GM12878 (cell line): ENCODE measurements at regions not wholly inside any gene's neighbourhood (a gene's known extent, or its start where the extent isn't known, plus 50 kb on each side); places are given as distances from the start of the nearest gene placed in this dataset.

Experiments used
- ATAC-seq: fragments of 200-7000 bp; cut with Tn5 transposase; 3 replicates; pipeline ENCODE4 v1.9.1; 2020; ENCODE audit warnings: mild to moderate bottlenecking, moderate library complexity
- BruUV-seq: library from RNA; stranded (reverse); fragments of 400-500 nt; replicated peaks from 2 replicates; lab custom pipeline; 2021; lab: Mats Ljungman, UMichigan
- CTCF ChIA-PET: fragments of 300-600 bp; sonication (Branson Sonifier 250); formaldehyde crosslinking; extraction: SDS; loops from one replicate; lab custom pipeline; 2021; ENCODE audit warnings: inconsistent platforms; lab: Yijun Ruan, JAX
- POLR2A ChIA-PET: fragments of 350-600 bp; formaldehyde crosslinking; extraction: SDS; loops from one replicate; lab custom pipeline; 2021; ENCODE audit warnings: inconsistent platforms; lab: Charles Lee
- RAD21 ChIA-PET: fragments of 300-600 bp; sonication (Branson Sonifier 250); formaldehyde crosslinking; loops from one replicate; lab custom pipeline; 2023; ENCODE audit warnings: antibody characterized with exemption; ENCODE audit not compliant: unreplicated experiment; lab: Charles Lee
- SMC1A ChIA-PET: fragments of 300-600 bp; sonication (Branson Sonifier 250); formaldehyde crosslinking; loops from one replicate; lab custom pipeline; 2023; ENCODE audit not compliant: unreplicated experiment, uncharacterized antibody; lab: Charles Lee
- DNase-seq: peaks from one replicate; pipeline ENCODE4 v3.0.0-alpha.2; 2011; ENCODE audit warnings: low read depth, low spot score
- FAIRE-seq: peaks from 3 replicates; lab custom pipeline; 2011; peaks lifted over from hg19 to GRCh38; lab: Jason Lieb, UNC
- H2AFZ ChIP-seq: 2 replicates; pipeline ENCODE4 v1.6.0; 2011; ENCODE audit warnings: low read depth, low read length, control low read depth; ENCODE audit not compliant: control insufficient read depth
- H3K27ac ChIP-seq: 2 replicates; pipeline ENCODE4 v1.5.1; 2011; ENCODE audit warnings: control low read depth; ENCODE audit not compliant: control insufficient read depth, insufficient read depth
- H3K27me3 ChIP-seq, 2 experiments: replicated peaks in 1 of 2; 2 replicates each; pipeline versions ENCODE4 v1.6.0 to v1.6.1; 2011; ENCODE audit warnings: low read length in 1 of 2; ENCODE audit not compliant: control insufficient read depth in 2 of 2, insufficient read depth in 2 of 2
- H3K36me3 ChIP-seq, 2 experiments: 2 replicates each; pipeline ENCODE4 v1.5.1; 2011; ENCODE audit warnings: low read length in 1 of 2; ENCODE audit not compliant: control insufficient read depth in 2 of 2, insufficient read depth in 2 of 2
- H3K4me1 ChIP-seq: 2 replicates; pipeline ENCODE4 v1.6.1; 2011; ENCODE audit warnings: mild to moderate bottlenecking, low read length, moderate library complexity, mixed read lengths; ENCODE audit not compliant: control insufficient read depth, insufficient read depth
- H3K4me2 ChIP-seq: 2 replicates; pipeline ENCODE4 v1.6.0; 2011; ENCODE audit warnings: control low read depth; ENCODE audit not compliant: control insufficient read depth, insufficient read depth
- H3K4me3 ChIP-seq: fragments of 200-600 bp; sonication (generic); 2 replicates; pipeline ENCODE4 v1.5.1; 2016
- H3K79me2 ChIP-seq: 2 replicates; pipeline ENCODE4 v1.6.0; 2011; ENCODE audit warnings: low read length; ENCODE audit not compliant: control insufficient read depth, insufficient read depth
- H3K9ac ChIP-seq: 2 replicates; pipeline ENCODE4 v1.8.0; 2011; ENCODE audit warnings: low read length, control low read depth, mixed read lengths; ENCODE audit not compliant: control insufficient read depth, insufficient read depth
- H3K9me3 ChIP-seq: replicated peaks from 3 replicates; pipeline ENCODE4 v1.5.1; 2011; ENCODE audit warnings: mild to moderate bottlenecking, low read length; ENCODE audit not compliant: control insufficient read depth, insufficient read depth
- H4K20me1 ChIP-seq: 2 replicates; pipeline ENCODE4 v1.6.0; 2011; ENCODE audit not compliant: control insufficient read depth, insufficient read depth
- CHD2 ChIP-seq: IDR thresholded peaks from 2 replicates; pipeline ENCODE4 v1.6.1; 2011; ENCODE audit warnings: low read depth, low read length, improper control_type of control experiment, borderline replicate concordance
- HCFC1 ChIP-seq: fragments of 150-350 bp; IDR thresholded peaks from 2 replicates; pipeline ENCODE4 v1.6.1; 2014; ENCODE audit warnings: low read length
- JUNB ChIP-seq: IDR thresholded peaks from 2 replicates; pipeline ENCODE4 v1.6.1; 2016; ENCODE audit warnings: antibody characterized with exemption, mild to moderate bottlenecking
- NFYA ChIP-seq: IDR thresholded peaks from 2 replicates; pipeline ENCODE4 v1.6.1; 2011; ENCODE audit warnings: low read depth, mild to moderate bottlenecking, low read length, improper control_type of control experiment, borderline replicate concordance
- NRF1 ChIP-seq: conservative IDR thresholded peaks from 2 replicates; pipeline ENCODE4 v1.6.1; 2011; ENCODE audit warnings: mild to moderate bottlenecking, low read depth, low read length, improper control_type of control experiment
- PAX8 ChIP-seq: fragments of 450-650 bp; IDR thresholded peaks from 2 replicates; pipeline ENCODE4 v1.6.1; 2017; ENCODE audit warnings: mild to moderate bottlenecking, moderate library complexity
- POLR2AphosphoS5 ChIP-seq: IDR thresholded peaks from 2 replicates; pipeline ENCODE4 v1.6.1; 2011; ENCODE audit warnings: mild to moderate bottlenecking, low read length, inconsistent platforms
- WGBS: methylation state at CpG from one replicate; pipeline ENCODE4 v1.1.6; 2016; ENCODE audit warnings: low lambda C conversion rate; ENCODE audit not compliant: insufficient replicate concordance, insufficient coverage; ENCODE audit errors: missing lambda C conversion rate; 5-methylcytosine and 5-hydroxymethylcytosine counted together
- in situ Hi-C: fragments of 300-500 bp; cut with MboI; formaldehyde crosslinking; loops from 9 replicates; pipeline ENCODE4 v1.14.3; 2018; ENCODE audit warnings: mixed read lengths
- intact Hi-C: fragments of 100-400 bp; cut with micrococcal nuclease; formaldehyde crosslinking; loops from one replicate; pipeline ENCODE4 v1.14.2; 2022; ENCODE audit not compliant: unreplicated experiment
- TF ChIP-seq, protein P1 (sequence below): fragments of 450-650 bp; formaldehyde crosslinking; IDR thresholded peaks from 2 replicates; pipeline ENCODE4 v1.4.0; 2022; ENCODE audit warnings: mild to moderate bottlenecking, moderate library complexity
- TF ChIP-seq, protein P2 (sequence below): fragments of 450-650 bp; IDR thresholded peaks from 2 replicates; pipeline ENCODE4 v1.6.1; 2018; ENCODE audit warnings: mild to moderate bottlenecking, low read depth, moderate library complexity; ENCODE audit not compliant: partially characterized antibody
- TF ChIP-seq, protein P3 (sequence below): IDR thresholded peaks from 2 replicates; pipeline ENCODE4 v1.6.1; 2012; ENCODE audit warnings: low read depth, low read length, improper control_type of control experiment
- TF ChIP-seq, protein P4 (sequence below): fragments of 450-650 bp; formaldehyde crosslinking; IDR thresholded peaks from 2 replicates; pipeline ENCODE4 v1.4.0; 2020; ENCODE audit warnings: mild to moderate bottlenecking, moderate library complexity

DNA sequence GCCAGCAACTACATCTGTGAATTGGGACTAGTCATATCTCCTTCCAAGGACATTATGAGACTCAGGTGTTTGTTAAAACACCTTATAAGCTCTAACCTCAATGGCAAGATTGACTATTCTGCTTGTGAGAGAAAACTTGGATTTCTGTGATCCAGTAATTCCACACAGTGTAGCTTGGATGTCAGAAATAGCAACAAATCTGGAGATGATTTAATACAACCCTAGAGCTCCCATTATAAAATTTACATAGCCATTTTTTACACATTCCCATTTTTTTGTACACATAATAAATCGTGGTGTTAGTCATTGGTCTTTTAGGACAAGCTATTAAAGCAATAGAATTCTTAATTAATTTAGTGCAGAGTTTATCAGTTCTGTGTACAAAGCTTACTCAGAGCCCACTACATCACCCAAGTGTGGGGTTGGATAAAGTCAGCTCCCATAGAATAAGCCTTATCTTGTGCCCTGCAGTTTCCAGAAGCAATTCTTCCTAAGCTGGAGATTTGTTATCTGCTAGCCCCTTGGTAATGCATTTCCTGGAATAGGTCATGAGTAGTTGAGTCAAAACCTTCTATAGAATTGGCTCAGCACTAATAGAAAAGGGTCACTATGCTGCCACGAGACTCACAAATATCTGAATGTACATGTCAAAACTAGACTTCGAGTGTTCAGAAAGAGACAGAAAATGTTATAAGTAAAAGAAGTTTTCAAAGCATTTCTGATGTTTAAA lies 434.0 kb upstream of the RUNX1 start:
- Histone ChIP-seq H4K20me1 (no peaks in the 10 kb centered on the region), H3K9me3 (no peaks in the 10 kb centered on the region), H3K27me3 (no peaks in the 10 kb centered on the region), H3K79me2 (no peaks in the 10 kb centered on the region), H2AFZ (no peak overlapping the region), H3K4me1 (no peaks in the 10 kb centered on the region), H3K4me2 (no peak overlapping the region), H3K9ac (no peak overlapping the region), H3K36me3 (no peaks in the 10 kb centered on the region), H3K27ac (no peak overlapping the region), H3K4me3 (no peak overlapping the region)
- no peak for ATAC-seq
- no peak for DNase-seq
- RAD21 ChIA-PET: no interaction called here
- FAIRE-seq: no peak
- WGBS: 0% methylated on average over 3 of the region's 3 CpGs
- CTCF ChIA-PET: no interaction called here
- intact Hi-C loops (no loop called here), in situ Hi-C loops (no loop called here)
- no TSS peak for BruUV-seq
- POLR2A ChIA-PET: no interaction called here
- SMC1A ChIA-PET: no interaction called here
- no peak for TF ChIP-seq POLR2AphosphoS5
- TF ChIP-seq CHD2: no peak
- TF ChIP-seq NFYA: no peak
- no peak for TF ChIP-seq NRF1
- TF ChIP-seq JUNB: no peak
- TF ChIP-seq HCFC1: no peak
- TF ChIP-seq PAX8: no peak
- TF ChIP-seq, protein P1, sequence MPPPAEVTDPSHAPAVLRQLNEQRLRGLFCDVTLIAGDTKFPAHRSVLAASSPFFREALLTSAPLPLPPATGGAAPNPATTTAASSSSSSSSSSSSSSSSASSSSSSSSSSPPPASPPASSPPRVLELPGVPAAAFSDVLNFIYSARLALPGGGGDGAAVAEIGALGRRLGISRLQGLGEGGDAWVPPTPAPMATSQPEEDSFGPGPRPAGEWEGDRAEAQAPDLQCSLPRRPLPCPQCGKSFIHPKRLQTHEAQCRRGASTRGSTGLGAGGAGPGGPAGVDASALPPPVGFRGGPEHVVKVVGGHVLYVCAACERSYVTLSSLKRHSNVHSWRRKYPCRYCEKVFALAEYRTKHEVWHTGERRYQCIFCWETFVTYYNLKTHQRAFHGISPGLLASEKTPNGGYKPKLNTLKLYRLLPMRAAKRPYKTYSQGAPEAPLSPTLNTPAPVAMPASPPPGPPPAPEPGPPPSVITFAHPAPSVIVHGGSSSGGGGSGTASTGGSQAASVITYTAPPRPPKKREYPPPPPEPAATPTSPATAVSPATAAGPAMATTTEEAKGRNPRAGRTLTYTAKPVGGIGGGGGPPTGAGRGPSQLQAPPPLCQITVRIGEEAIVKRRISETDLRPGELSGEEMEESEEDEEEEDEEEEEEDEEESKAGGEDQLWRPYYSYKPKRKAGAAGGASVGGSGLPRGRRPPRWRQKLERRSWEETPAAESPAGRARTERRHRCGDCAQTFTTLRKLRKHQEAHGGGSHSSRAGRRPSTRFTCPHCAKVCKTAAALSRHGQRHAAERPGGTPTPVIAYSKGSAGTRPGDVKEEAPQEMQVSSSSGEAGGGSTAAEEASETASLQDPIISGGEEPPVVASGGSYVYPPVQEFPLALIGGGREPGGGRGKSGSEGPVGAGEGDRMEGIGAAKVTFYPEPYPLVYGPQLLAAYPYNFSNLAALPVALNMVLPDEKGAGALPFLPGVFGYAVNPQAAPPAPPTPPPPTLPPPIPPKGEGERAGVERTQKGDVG: no peak
- TF ChIP-seq, protein P2, sequence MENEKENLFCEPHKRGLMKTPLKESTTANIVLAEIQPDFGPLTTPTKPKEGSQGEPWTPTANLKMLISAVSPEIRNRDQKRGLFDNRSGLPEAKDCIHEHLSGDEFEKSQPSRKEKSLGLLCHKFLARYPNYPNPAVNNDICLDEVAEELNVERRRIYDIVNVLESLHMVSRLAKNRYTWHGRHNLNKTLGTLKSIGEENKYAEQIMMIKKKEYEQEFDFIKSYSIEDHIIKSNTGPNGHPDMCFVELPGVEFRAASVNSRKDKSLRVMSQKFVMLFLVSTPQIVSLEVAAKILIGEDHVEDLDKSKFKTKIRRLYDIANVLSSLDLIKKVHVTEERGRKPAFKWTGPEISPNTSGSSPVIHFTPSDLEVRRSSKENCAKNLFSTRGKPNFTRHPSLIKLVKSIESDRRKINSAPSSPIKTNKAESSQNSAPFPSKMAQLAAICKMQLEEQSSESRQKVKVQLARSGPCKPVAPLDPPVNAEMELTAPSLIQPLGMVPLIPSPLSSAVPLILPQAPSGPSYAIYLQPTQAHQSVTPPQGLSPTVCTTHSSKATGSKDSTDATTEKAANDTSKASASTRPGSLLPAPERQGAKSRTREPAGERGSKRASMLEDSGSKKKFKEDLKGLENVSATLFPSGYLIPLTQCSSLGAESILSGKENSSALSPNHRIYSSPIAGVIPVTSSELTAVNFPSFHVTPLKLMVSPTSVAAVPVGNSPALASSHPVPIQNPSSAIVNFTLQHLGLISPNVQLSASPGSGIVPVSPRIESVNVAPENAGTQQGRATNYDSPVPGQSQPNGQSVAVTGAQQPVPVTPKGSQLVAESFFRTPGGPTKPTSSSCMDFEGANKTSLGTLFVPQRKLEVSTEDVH: no peak
- TF ChIP-seq, protein P3, sequence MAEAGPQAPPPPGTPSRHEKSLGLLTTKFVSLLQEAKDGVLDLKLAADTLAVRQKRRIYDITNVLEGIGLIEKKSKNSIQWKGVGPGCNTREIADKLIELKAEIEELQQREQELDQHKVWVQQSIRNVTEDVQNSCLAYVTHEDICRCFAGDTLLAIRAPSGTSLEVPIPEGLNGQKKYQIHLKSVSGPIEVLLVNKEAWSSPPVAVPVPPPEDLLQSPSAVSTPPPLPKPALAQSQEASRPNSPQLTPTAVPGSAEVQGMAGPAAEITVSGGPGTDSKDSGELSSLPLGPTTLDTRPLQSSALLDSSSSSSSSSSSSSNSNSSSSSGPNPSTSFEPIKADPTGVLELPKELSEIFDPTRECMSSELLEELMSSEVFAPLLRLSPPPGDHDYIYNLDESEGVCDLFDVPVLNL: no peak
- TF ChIP-seq, protein P4, sequence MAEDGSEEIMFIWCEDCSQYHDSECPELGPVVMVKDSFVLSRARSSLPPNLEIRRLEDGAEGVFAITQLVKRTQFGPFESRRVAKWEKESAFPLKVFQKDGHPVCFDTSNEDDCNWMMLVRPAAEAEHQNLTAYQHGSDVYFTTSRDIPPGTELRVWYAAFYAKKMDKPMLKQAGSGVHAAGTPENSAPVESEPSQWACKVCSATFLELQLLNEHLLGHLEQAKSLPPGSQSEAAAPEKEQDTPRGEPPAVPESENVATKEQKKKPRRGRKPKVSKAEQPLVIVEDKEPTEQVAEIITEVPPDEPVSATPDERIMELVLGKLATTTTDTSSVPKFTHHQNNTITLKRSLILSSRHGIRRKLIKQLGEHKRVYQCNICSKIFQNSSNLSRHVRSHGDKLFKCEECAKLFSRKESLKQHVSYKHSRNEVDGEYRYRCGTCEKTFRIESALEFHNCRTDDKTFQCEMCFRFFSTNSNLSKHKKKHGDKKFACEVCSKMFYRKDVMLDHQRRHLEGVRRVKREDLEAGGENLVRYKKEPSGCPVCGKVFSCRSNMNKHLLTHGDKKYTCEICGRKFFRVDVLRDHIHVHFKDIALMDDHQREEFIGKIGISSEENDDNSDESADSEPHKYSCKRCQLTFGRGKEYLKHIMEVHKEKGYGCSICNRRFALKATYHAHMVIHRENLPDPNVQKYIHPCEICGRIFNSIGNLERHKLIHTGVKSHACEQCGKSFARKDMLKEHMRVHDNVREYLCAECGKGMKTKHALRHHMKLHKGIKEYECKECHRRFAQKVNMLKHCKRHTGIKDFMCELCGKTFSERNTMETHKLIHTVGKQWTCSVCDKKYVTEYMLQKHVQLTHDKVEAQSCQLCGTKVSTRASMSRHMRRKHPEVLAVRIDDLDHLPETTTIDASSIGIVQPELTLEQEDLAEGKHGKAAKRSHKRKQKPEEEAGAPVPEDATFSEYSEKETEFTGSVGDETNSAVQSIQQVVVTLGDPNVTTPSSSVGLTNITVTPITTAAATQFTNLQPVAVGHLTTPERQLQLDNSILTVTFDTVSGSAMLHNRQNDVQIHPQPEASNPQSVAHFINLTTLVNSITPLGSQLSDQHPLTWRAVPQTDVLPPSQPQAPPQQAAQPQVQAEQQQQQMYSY: no peak
